ENCODE measurements at regions not wholly inside any gene's neighbourhood (a gene's known extent, or its start where the extent isn't known, plus 50 kb on each side); places are given as distances from the start of the nearest gene placed in this dataset.

GRCh38 chr10:110366635-110367034 lies 61.9 kb upstream of the SMNDC1 start:
- 65% methylated on average over 4 of the region's 4 CpGs for WGBS
- Histone ChIP-seq H3K9me3 (ENCODE audit: control insufficient read depth in 4 of 4, low read length in 3 of 4) (no peaks in the 10 kb centered on the region), H3K4me1 (ENCODE audit: control insufficient read depth in 4 of 4, insufficient read depth in 4 of 4, low read length in 3 of 4) (peaks cover 2 to 11% (median 7%) of the 10 kb centered on the region in 4 donors), H3K36me3 (ENCODE audit: control insufficient read depth in 4 of 4, insufficient read depth in 3 of 4, low read depth in 1 of 4, low read length in 3 of 4) (no peaks in the 10 kb centered on the region), H3K27me3 (ENCODE audit: control insufficient read depth in 4 of 4, insufficient read depth in 4 of 4, low read length in 3 of 4) (no peaks in the 10 kb centered on the region), H3K27ac (ENCODE audit: low read depth in 1 of 2, low read length in 2 of 2) (no peak overlapping the region), H3K4me3 (ENCODE audit: low read depth in 1 of 3, low read length in 3 of 3) (no peak overlapping the region), H3K9ac (ENCODE audit: low read depth in 1 of 2, low read length in 2 of 2) (no peak overlapping the region)
- DNase-seq (ENCODE audit: low spot score): no peak
- TF ChIP-seq JUND (IDR thresholded peaks at IDR 0.05) (no peak), SP1 (IDR thresholded peaks at IDR 0.05) (no peak), FOXA2 (IDR thresholded peaks at IDR 0.05) (no peak), EGR1 (IDR thresholded peaks at IDR 0.05; ENCODE audit: low read depth in 2 of 2) (no peak), GABPA (IDR thresholded peaks at IDR 0.05 in 1 of 2, conservative IDR thresholded peaks at IDR 0.05 in 1 of 2) (no peak), RXRA (IDR thresholded peaks at IDR 0.05) (no peak), YY1 (IDR thresholded peaks at IDR 0.05) (no peak)

- Histone ChIP-seq H3K27me3 (ENCODE audit: control insufficient read depth in 4 of 4, insufficient read depth in 4 of 4, low read length in 3 of 4) (no peaks in the 10 kb centered on the region), H3K9me3 (ENCODE audit: control insufficient read depth in 4 of 4, low read length in 3 of 4) (no peaks in the 10 kb centered on the region), H3K9ac (ENCODE audit: low read depth in 1 of 2, low read length in 2 of 2) (no peak overlapping the region), H3K36me3 (ENCODE audit: control insufficient read depth in 4 of 4, insufficient read depth in 3 of 4, low read depth in 1 of 4, low read length in 3 of 4) (no peaks in the 10 kb centered on the region), H3K4me3 (ENCODE audit: low read depth in 1 of 3, low read length in 3 of 3) (no peak overlapping the region), H3K27ac (ENCODE audit: low read depth in 1 of 2, low read length in 2 of 2) (no peak overlapping the region), H3K4me1 (ENCODE audit: control insufficient read depth in 4 of 4, insufficient read depth in 4 of 4, low read length in 3 of 4) (peaks cover 2 to 11% (median 7%) of the 10 kb centered on the region in 4 donors)
- TF ChIP-seq FOXA2 (IDR thresholded peaks at IDR 0.05) (no peak), FOXA1 (IDR thresholded peaks at IDR 0.05) (no peak), REST (IDR thresholded peaks at IDR 0.05) (no peak), CTCF (IDR thresholded peaks at IDR 0.05; ENCODE audit: low read depth, low read length, missing input control) (no peak), HNF4A (conservative IDR thresholded peaks at IDR 0.05) (no peak), SP1 (IDR thresholded peaks at IDR 0.05) (no peak), RAD21 (IDR thresholded peaks at IDR 0.05) (no peak), MAX (IDR thresholded peaks at IDR 0.05) (no peak), JUND (IDR thresholded peaks at IDR 0.05) (no peak), RXRA (IDR thresholded peaks at IDR 0.05) (no peak), EGR1 (IDR thresholded peaks at IDR 0.05; ENCODE audit: low read depth in 2 of 2) (no peak)
- no peak for DNase-seq (ENCODE audit: low spot score)
- WGBS: 76% methylated on average over 4 of the region's 4 CpGs
These were observed 63.3 kb upstream of the SMNDC1 start for GRCh38 chr10:110368002-110368401.

GRCh38 chr10:110368556-110368955 lies 63.8 kb upstream of the SMNDC1 start:
- DNase-seq (ENCODE audit: low spot score): no peak
- 56% methylated on average over 3 of the region's 3 CpGs for WGBS
- no peak overlapping the region for H3K27ac ChIP-seq (ENCODE audit: low read depth in 1 of 2, low read length in 2 of 2)

More at GRCh38 chr10:110368556-110368955, 63.8 kb upstream of the SMNDC1 start:
- TF ChIP-seq SP1 (IDR thresholded peaks at IDR 0.05) (no peak), HNF4G (IDR thresholded peaks at IDR 0.05) (no peak), GABPA (IDR thresholded peaks at IDR 0.05 in 1 of 2, conservative IDR thresholded peaks at IDR 0.05 in 1 of 2) (no peak)
- Histone ChIP-seq H3K4me3 (ENCODE audit: low read depth in 1 of 3, low read length in 3 of 3) (no peak overlapping the region), H3K27me3 (ENCODE audit: control insufficient read depth in 4 of 4, insufficient read depth in 4 of 4, low read length in 3 of 4) (no peaks in the 10 kb centered on the region), H3K9ac (ENCODE audit: low read depth in 1 of 2, low read length in 2 of 2) (no peak overlapping the region), H3K36me3 (ENCODE audit: control insufficient read depth in 4 of 4, insufficient read depth in 3 of 4, low read depth in 1 of 4, low read length in 3 of 4) (no peaks in the 10 kb centered on the region), H3K9me3 (ENCODE audit: control insufficient read depth in 4 of 4, low read length in 3 of 4) (no peaks in the 10 kb centered on the region), H3K4me1 (ENCODE audit: control insufficient read depth in 4 of 4, insufficient read depth in 4 of 4, low read length in 3 of 4) (peaks cover 2 to 8% (median 5%) of the 10 kb centered on the region in 4 donors)

Data from liver (tissue), 8 donors.